PC-3 (cell line): ENCODE measurements at regions not wholly inside any gene's neighbourhood (a gene's known extent, or its start where the extent isn't known, plus 50 kb on each side); places are given as distances from the start of the nearest gene placed in this dataset.

Experiments
- ATAC-seq: fragments of 200-7000 bp; cut with Tn5 transposase; 2 replicates; pipeline ENCODE4 v1.9.1; 2020; ENCODE audit warnings: mild to moderate bottlenecking, moderate library complexity
- BruUV-seq: library from RNA; stranded (reverse); fragments of 400-500 nt; replicated peaks from 2 replicates; lab custom pipeline; 2021; lab: Mats Ljungman, UMichigan
- CTCF ChIA-PET: fragments of 300-600 bp; sonication (Branson Sonifier 250); formaldehyde crosslinking; loops from one replicate; lab custom pipeline; 2022; ENCODE audit warnings: antibody characterized with exemption; lab: Charles Lee
- POLR2A ChIA-PET: fragments of 300-600 bp; sonication (Branson Sonifier 250); formaldehyde crosslinking; loops from one replicate; lab custom pipeline; 2022; ENCODE audit warnings: antibody characterized with exemption; ENCODE audit not compliant: unreplicated experiment; lab: Charles Lee
- DNase-seq: peaks from one replicate; pipeline ENCODE4 v3.0.0-alpha.2; 2015
- H2AFZ ChIP-seq: fragments of 300-600 bp; sonication (generic); 2 replicates; pipeline ENCODE4 v1.6.0; 2016; ENCODE audit warnings: antibody characterized with exemption, low read length
- H3F3A ChIP-seq: fragments of 300-600 bp; sonication (generic); one replicate; pipeline ENCODE4 v1.6.0; 2017; ENCODE audit warnings: antibody characterized with exemption, low read length, control low read depth, mild to moderate bottlenecking; ENCODE audit not compliant: unreplicated experiment
- H3K27ac ChIP-seq: fragments of 300-600 bp; sonication (generic); 2 replicates; pipeline ENCODE4 v1.5.1; 2016; ENCODE audit warnings: mild to moderate bottlenecking, low read length
- H3K27me3 ChIP-seq: fragments of 300-600 bp; sonication (generic); 2 replicates; pipeline ENCODE4 v1.6.1; 2016; ENCODE audit warnings: low read length, mixed read lengths
- H3K36me3 ChIP-seq: fragments of 300-600 bp; sonication (generic); 2 replicates; pipeline ENCODE4 v1.6.1; 2016; ENCODE audit warnings: low read depth, mixed run types, low read length, mixed read lengths
- H3K4me1 ChIP-seq: fragments of 300-600 bp; sonication (generic); 2 replicates; pipeline ENCODE4 v1.5.1; 2016; ENCODE audit warnings: low read length; ENCODE audit not compliant: insufficient read depth
- H3K4me2 ChIP-seq: fragments of 300-600 bp; sonication (generic); 2 replicates; pipeline ENCODE4 v1.6.0; 2016; ENCODE audit warnings: low read length
- H3K4me3 ChIP-seq: fragments of 300-600 bp; sonication (generic); 2 replicates; pipeline ENCODE4 v1.5.1; 2016; ENCODE audit warnings: mild to moderate bottlenecking, low read length, mixed read lengths
- H3K79me2 ChIP-seq: fragments of 300-600 bp; sonication (generic); 2 replicates; pipeline ENCODE4 v1.6.1; 2017; ENCODE audit warnings: low read length, mixed read lengths
- H3K9ac ChIP-seq: fragments of 300-600 bp; sonication (generic); 2 replicates; pipeline ENCODE4 v1.6.0; 2016; ENCODE audit warnings: mild to moderate bottlenecking, low read length
- H3K9me2 ChIP-seq: fragments of 300-600 bp; sonication (generic); replicated peaks from 2 replicates; pipeline ENCODE4 v1.6.1; 2016; ENCODE audit warnings: mixed run types, low read length, mixed read lengths
- H3K9me3 ChIP-seq: fragments of 300-600 bp; sonication (generic); 2 replicates; pipeline ENCODE4 v1.6.1; 2016; ENCODE audit warnings: low read length, mixed read lengths
- H4K20me1 ChIP-seq: fragments of 300-600 bp; sonication (generic); 2 replicates; pipeline ENCODE4 v1.6.1; 2016; ENCODE audit warnings: low read length, mixed read lengths
- CTCF ChIP-seq: fragments of 300-600 bp; sonication (generic); conservative IDR thresholded peaks from 2 replicates; pipeline ENCODE4 v1.5.1; 2017; ENCODE audit warnings: antibody characterized with exemption, low read depth, mild to moderate bottlenecking, low read length
- EZH2 ChIP-seq: fragments of 300-600 bp; sonication (generic); IDR thresholded peaks from one replicate; pipeline ENCODE4 v1.6.1; 2017; ENCODE audit warnings: antibody characterized with exemption, mild to moderate bottlenecking, low read length; ENCODE audit not compliant: unreplicated experiment
- EZH2phosphoT487 ChIP-seq: fragments of 300-600 bp; sonication (generic); IDR thresholded peaks from 2 replicates; pipeline ENCODE4 v1.6.1; 2018; ENCODE audit warnings: mild to moderate bottlenecking, antibody characterized with exemption, low read length, borderline replicate concordance
- intact Hi-C: fragments of 100-400 bp; cut with micrococcal nuclease; formaldehyde crosslinking; loops from 2 replicates; pipeline ENCODE4 v1.9.0; 2023

- Histone ChIP-seq H3K9ac (no peak overlapping the region), H3K4me1 (no peaks in the 10 kb centered on the region), H3K79me2 (no peaks in the 10 kb centered on the region), H3K9me3 (no peaks in the 10 kb centered on the region), H3F3A (no peaks in the 10 kb centered on the region), H3K4me2 (no peak overlapping the region), H3K4me3 (no peak overlapping the region), H3K36me3 (no peaks in the 10 kb centered on the region), H3K27ac (no peak overlapping the region), H3K27me3 (peaks cover 49% of the 10 kb centered on the region), H3K9me2 (no peaks in the 10 kb centered on the region), H2AFZ (no peak overlapping the region), H4K20me1 (no peaks in the 10 kb centered on the region)
- POLR2A ChIA-PET, result no interaction called here
- intact Hi-C loops, result no loop called here
- CTCF ChIA-PET, result no interaction called here
- DNase-seq (no peak), ATAC-seq (no peak)
- no TSS peak for BruUV-seq
- TF ChIP-seq EZH2phosphoT487, result no peak
- TF ChIP-seq EZH2, result no peak
- TF ChIP-seq CTCF, result no peak
Observed at GRCh38 chr14:101616202-101616601, 54.9 kb downstream of the DIO3 start.

- intact Hi-C loops, result no loop called here
- H3K27me3 ChIP-seq, result peaks cover 18% of the 10 kb centered on the region
Observed at GRCh38 chr14:101619484-101619883, 58.2 kb downstream of the DIO3 start.

More at GRCh38 chr14:101619484-101619883, 58.2 kb downstream of the DIO3 start:
- H4K20me1 ChIP-seq, result no peaks in the 10 kb centered on the region
- ATAC-seq (no peak), DNase-seq (no peak)
- H3F3A ChIP-seq, result no peaks in the 10 kb centered on the region
- no peak overlapping the region for H3K9ac ChIP-seq
- H3K4me3 ChIP-seq, result no peak overlapping the region
- no peaks in the 10 kb centered on the region for H3K79me2 ChIP-seq
- CTCF ChIA-PET, result no interaction called here
- H2AFZ ChIP-seq, result no peak overlapping the region
- no TSS peak for BruUV-seq
- H3K4me2 ChIP-seq, result no peak overlapping the region
- H3K4me1 ChIP-seq, result no peaks in the 10 kb centered on the region
- POLR2A ChIA-PET, result no interaction called here
- H3K9me2 ChIP-seq, result no peaks in the 10 kb centered on the region
- H3K36me3 ChIP-seq, result no peaks in the 10 kb centered on the region
- no peak overlapping the region for H3K27ac ChIP-seq
- no peaks in the 10 kb centered on the region for H3K9me3 ChIP-seq
- no peak for TF ChIP-seq CTCF
- TF ChIP-seq EZH2, result no peak
- no peak for TF ChIP-seq EZH2phosphoT487
